Endothelial cell of umbilical vein (primary cell): ENCODE measurements at regions not wholly inside any gene's neighbourhood (a gene's known extent, or its start where the extent isn't known, plus 50 kb on each side); places are given as distances from the start of the nearest gene placed in this dataset.

Source experiments
- BruUV-seq: library from RNA; stranded (reverse); fragments of 400-500 nt; replicated peaks from 2 replicates; lab custom pipeline; 2021; lab: Mats Ljungman, UMichigan
- CTCF ChIA-PET: fragments of 300-600, 350-600 bp; sonication (Branson Sonifier 250); formaldehyde crosslinking; loops from one replicate; lab custom pipeline; 2021; ENCODE audit warnings: antibody characterized with exemption, inconsistent platforms; lab: Charles Lee
- POLR2A ChIA-PET: fragments of 300-600, 350-600 bp; sonication (Branson Sonifier 250); formaldehyde crosslinking; loops from one replicate; lab custom pipeline; 2021; ENCODE audit warnings: antibody characterized with exemption, inconsistent platforms; lab: Charles Lee
- DNase-seq: peaks from one replicate; pipeline ENCODE4 v3.0.0-alpha.2; 2011; ENCODE audit warnings: low read depth, low spot score
- FAIRE-seq: peaks from 2 replicates; lab custom pipeline; 2011; peaks lifted over from hg19 to GRCh38; lab: Jason Lieb, UNC
- H2AFZ ChIP-seq: 2 replicates; pipeline ENCODE4 v1.6.0; 2012; ENCODE audit warnings: low read depth, low read length, control low read depth, inconsistent platforms
- H3K27ac ChIP-seq: 2 replicates; pipeline ENCODE4 v1.5.1; 2011; ENCODE audit warnings: low read depth, mild to moderate bottlenecking, control low read depth, low read length, moderate library complexity; ENCODE audit not compliant: insufficient read depth
- H3K27me3 ChIP-seq, 2 experiments: 2 replicates each; pipeline versions ENCODE4 v1.6.0 to v1.6.1; 2011; ENCODE audit warnings: low read length in 2 of 2, mixed read lengths in 1 of 2; ENCODE audit not compliant: control insufficient read depth in 2 of 2, insufficient read depth in 2 of 2
- H3K36me3 ChIP-seq, 2 experiments: 2 replicates in 1 of 2; 3 replicates in 1 of 2; pipeline ENCODE4 v1.5.1; 2011; ENCODE audit warnings: low read length in 2 of 2, mild to moderate bottlenecking in 1 of 2, moderate library complexity in 1 of 2; ENCODE audit not compliant: control insufficient read depth in 2 of 2, insufficient read depth in 2 of 2; ENCODE audit errors: extremely low read depth in 1 of 2
- H3K4me1 ChIP-seq: 3 replicates; pipeline ENCODE4 v1.5.1; 2011; ENCODE audit warnings: mild to moderate bottlenecking, low read length; ENCODE audit not compliant: control insufficient read depth, insufficient read depth; ENCODE audit errors: extremely low read depth
- H3K4me2 ChIP-seq: 2 replicates; pipeline ENCODE4 v1.6.1; 2011; ENCODE audit warnings: low read length, control low read depth, mixed read lengths; ENCODE audit not compliant: insufficient read depth
- H3K4me3 ChIP-seq, 3 experiments: fragments of 200-600 bp in 1 of 3; sonication (generic), shearing (Covaris generic) in 1 of 3; replicated peaks in 1 of 3; 2 replicates each; pipeline ENCODE4 v1.5.1; 2011 to 2016; ENCODE audit warnings: control low read depth in 3 of 3, low read length in 3 of 3, mild to moderate bottlenecking in 2 of 3, inconsistent platforms in 1 of 3, low read depth in 1 of 3, moderate library complexity in 1 of 3; ENCODE audit not compliant: insufficient read depth in 1 of 3
- H3K79me2 ChIP-seq: 2 replicates; pipeline ENCODE4 v1.6.0; 2012; ENCODE audit warnings: low read length, inconsistent platforms; ENCODE audit not compliant: control insufficient read depth, insufficient read depth
- H3K9ac ChIP-seq: replicated peaks from 2 replicates; pipeline ENCODE3; 2011; ENCODE audit warnings: low read length, control low read depth; ENCODE audit not compliant: insufficient read depth; ENCODE audit errors: extremely low read depth
- H3K9me1 ChIP-seq: replicated peaks from 3 replicates; pipeline ENCODE4 v1.6.0; 2011; ENCODE audit warnings: mild to moderate bottlenecking, low read length; ENCODE audit not compliant: control insufficient read depth, insufficient read depth; ENCODE audit errors: extremely low read depth
- H3K9me3 ChIP-seq: replicated peaks from 2 replicates; pipeline ENCODE4 v1.5.1; 2012; ENCODE audit warnings: low read length, inconsistent platforms; ENCODE audit not compliant: control insufficient read depth, insufficient read depth
- H4K20me1 ChIP-seq: replicated peaks from 2 replicates; pipeline ENCODE3; 2011; ENCODE audit warnings: mild to moderate bottlenecking, low read length; ENCODE audit not compliant: control insufficient read depth, insufficient read depth; ENCODE audit errors: extremely low read depth
- CTCF ChIP-seq, 2 donors: IDR thresholded peaks; 1 replicate in 1 of 2; 2 replicates in 1 of 2; pipeline ENCODE4 v1.5.1; 2011; ENCODE audit warnings: low read length in 2 of 2, mild to moderate bottlenecking in 2 of 2, moderate library complexity in 2 of 2, control low read depth in 1 of 2, inconsistent platforms in 1 of 2, low read depth in 1 of 2; ENCODE audit not compliant: insufficient read depth in 1 of 2; ENCODE audit errors: extremely low read depth in 1 of 2
- EZH2 ChIP-seq: IDR thresholded peaks from 2 replicates; pipeline ENCODE4 v1.6.1; 2012; ENCODE audit warnings: borderline replicate concordance, low read depth, mild to moderate bottlenecking, moderate library complexity, low read length, inconsistent platforms; ENCODE audit not compliant: severe bottlenecking
- FOS ChIP-seq: IDR thresholded peaks from 2 replicates; pipeline ENCODE4 v1.6.1; 2011; ENCODE audit warnings: mild to moderate bottlenecking, low read length, moderate library complexity, borderline replicate concordance; ENCODE audit not compliant: insufficient read depth
- GATA2 ChIP-seq: IDR thresholded peaks from 2 replicates; pipeline ENCODE4 v1.7.0; 2011; ENCODE audit warnings: low read depth, mild to moderate bottlenecking, moderate library complexity, mixed read lengths, low read length; ENCODE audit not compliant: insufficient read length, insufficient read depth
- JUN ChIP-seq: IDR thresholded peaks from 2 replicates; pipeline ENCODE4 v1.6.1; 2011; ENCODE audit warnings: borderline replicate concordance, low read depth; ENCODE audit not compliant: insufficient read length, insufficient read depth
- MAX ChIP-seq: IDR thresholded peaks from 2 replicates; pipeline ENCODE4 v1.6.1; 2011; ENCODE audit not compliant: insufficient read depth, insufficient read length
- MYC ChIP-seq: IDR thresholded peaks from one replicate; pipeline ENCODE4 v1.6.1; 2011; ENCODE audit warnings: mild to moderate bottlenecking, low read depth, low read length
- POLR2A ChIP-seq: IDR thresholded peaks from 2 replicates; pipeline ENCODE4 v1.6.1; 2012; ENCODE audit warnings: low read depth, mild to moderate bottlenecking, control low read depth, low read length
- POLR2AphosphoS5 ChIP-seq: IDR thresholded peaks from 2 replicates; pipeline ENCODE4 v1.6.1; 2012; ENCODE audit warnings: low read depth, mild to moderate bottlenecking, control low read depth, low read length, moderate library complexity; ENCODE audit not compliant: insufficient read depth
- dilution Hi-C: fragments of 300-500 bp; cut with MboI; formaldehyde crosslinking; loops from one replicate; pipeline ENCODE4 v1.15.0; 2019; ENCODE audit warnings: low sequenced_read_pairs; ENCODE audit not compliant: extremely low pct_ligation_motif_present
- intact Hi-C: fragments of 100-400 bp; cut with micrococcal nuclease; formaldehyde crosslinking; loops from one replicate; pipeline ENCODE4 v1.10.0; 2022

GRCh38 chr16:79265701-79266100 lies 334.8 kb downstream of the MAF start:
- DNase-seq = no peak
- H3K9me1 ChIP-seq = no peaks in the 10 kb centered on the region
- intact Hi-C loops (no loop called here), dilution Hi-C loops (no loop called here)
- H3K36me3 ChIP-seq = no peaks in the 10 kb centered on the region
- no peak overlapping the region for H2AFZ ChIP-seq
- no peak overlapping the region for H3K9ac ChIP-seq
- no peak for FAIRE-seq
- H3K9me3 ChIP-seq = peaks cover 4% of the 10 kb centered on the region
- CTCF ChIA-PET = no interaction called here
- BruUV-seq = no TSS peak
- no peak overlapping the region for H3K27ac ChIP-seq
- H3K27me3 ChIP-seq = no peaks in the 10 kb centered on the region
- no peaks in the 10 kb centered on the region for H3K4me1 ChIP-seq
- no peaks in the 10 kb centered on the region for H4K20me1 ChIP-seq
- no peaks in the 10 kb centered on the region for H3K79me2 ChIP-seq
- TF ChIP-seq EZH2 (no peak), MYC (no peak), MAX (no peak), GATA2 (no peak), POLR2A (no peak), CTCF (IDR thresholded peaks at IDR 0.05; ENCODE audit: extremely low read depth in 1 of 2, insufficient read depth in 1 of 2, low read depth in 1 of 2, low read length in 2 of 2) (no peak), JUN (no peak), FOS (no peak), POLR2AphosphoS5 (no peak)
- no peak overlapping the region for H3K4me2 ChIP-seq
- no peak overlapping the region for H3K4me3 ChIP-seq
- POLR2A ChIA-PET = no interaction called here
